ENCODE measurements at regions not wholly inside any gene's neighbourhood (a gene's known extent, or its start where the extent isn't known, plus 50 kb on each side); places are given as distances from the start of the nearest gene placed in this dataset.

DNA sequence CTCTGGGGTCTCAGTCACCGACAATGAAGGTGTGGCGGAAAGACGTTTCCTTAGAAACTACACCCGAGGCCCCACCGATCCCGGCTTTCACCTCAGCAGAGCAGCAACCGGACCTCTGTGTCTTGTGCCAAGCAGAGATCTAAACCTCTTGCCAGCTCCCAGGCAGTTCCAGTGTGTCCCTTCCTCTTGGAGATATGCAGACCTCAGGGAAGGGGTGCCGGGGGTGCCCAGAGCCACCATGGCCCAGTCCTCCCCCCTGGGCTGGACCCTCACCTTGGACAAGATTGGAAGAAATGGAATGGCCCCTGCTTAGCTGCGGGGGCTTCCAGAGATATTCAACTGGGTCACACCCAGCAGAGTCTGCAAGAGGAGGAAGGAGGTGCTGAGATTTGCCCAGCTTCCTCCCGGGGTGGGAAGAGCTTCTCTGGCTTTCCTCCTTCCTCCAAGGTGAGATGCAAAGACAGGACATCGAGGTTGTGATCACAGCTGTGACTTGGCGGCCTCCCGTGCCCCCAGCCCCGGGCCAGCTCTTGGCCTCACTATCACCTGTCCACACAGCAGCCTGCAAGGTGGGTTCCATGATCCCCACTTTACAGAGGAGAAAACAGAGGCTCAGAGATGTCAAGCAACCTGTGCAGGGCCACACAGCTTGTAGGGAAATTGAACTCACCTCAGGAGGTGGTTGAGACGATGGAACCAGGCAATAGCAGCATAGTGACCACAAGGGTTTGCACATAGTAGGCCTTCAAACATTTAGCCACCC, 281.7 kb upstream of the RTL1 start:
- DNase-seq = no peak
- no peaks in the 10 kb centered on the region for H3K36me3 ChIP-seq
- peaks cover 0 to 3% of the 10 kb centered on the region in 2 donors for H3K9me3 ChIP-seq
- no peak for ATAC-seq
- H3K4me1 ChIP-seq = no peaks in the 10 kb centered on the region
- intact Hi-C loops (cut with DNase I) = no loop called here
- peaks cover 0 to 10% of the 10 kb centered on the region in 2 donors for H3K27me3 ChIP-seq
- no peak overlapping the region for H3K27ac ChIP-seq
- TF ChIP-seq, protein P1, sequence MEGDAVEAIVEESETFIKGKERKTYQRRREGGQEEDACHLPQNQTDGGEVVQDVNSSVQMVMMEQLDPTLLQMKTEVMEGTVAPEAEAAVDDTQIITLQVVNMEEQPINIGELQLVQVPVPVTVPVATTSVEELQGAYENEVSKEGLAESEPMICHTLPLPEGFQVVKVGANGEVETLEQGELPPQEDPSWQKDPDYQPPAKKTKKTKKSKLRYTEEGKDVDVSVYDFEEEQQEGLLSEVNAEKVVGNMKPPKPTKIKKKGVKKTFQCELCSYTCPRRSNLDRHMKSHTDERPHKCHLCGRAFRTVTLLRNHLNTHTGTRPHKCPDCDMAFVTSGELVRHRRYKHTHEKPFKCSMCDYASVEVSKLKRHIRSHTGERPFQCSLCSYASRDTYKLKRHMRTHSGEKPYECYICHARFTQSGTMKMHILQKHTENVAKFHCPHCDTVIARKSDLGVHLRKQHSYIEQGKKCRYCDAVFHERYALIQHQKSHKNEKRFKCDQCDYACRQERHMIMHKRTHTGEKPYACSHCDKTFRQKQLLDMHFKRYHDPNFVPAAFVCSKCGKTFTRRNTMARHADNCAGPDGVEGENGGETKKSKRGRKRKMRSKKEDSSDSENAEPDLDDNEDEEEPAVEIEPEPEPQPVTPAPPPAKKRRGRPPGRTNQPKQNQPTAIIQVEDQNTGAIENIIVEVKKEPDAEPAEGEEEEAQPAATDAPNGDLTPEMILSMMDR (IDR thresholded peaks at IDR 0.05) = no peak
- no peak overlapping the region for H3K4me3 ChIP-seq

DNA sequence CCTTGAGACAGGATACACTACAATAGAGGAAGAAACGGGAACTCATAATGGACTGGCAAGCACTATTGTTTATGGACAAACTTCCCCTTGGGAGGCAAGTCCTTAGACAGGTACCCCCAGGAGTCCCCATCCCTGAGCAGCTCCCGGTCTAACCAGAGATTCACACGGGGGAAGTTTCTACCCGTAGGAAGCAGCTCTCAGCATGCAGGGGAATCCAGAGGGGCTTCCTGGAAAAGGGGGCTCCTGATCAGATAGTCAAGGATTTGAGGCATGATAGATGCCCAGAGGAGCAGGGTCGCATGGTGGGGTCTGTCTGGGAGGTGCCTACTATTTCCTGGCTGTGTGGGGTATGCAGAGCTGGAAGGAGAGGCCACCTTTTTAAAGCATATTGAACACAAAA, 282.4 kb upstream of the RTL1 start:
- DNase-seq (no peak), ATAC-seq (no peak)
- Histone ChIP-seq H3K27ac (no peak overlapping the region), H3K36me3 (no peaks in the 10 kb centered on the region), H3K9me3 (no peaks in the 10 kb centered on the region), H3K4me1 (no peaks in the 10 kb centered on the region), H3K4me3 (no peak overlapping the region), H3K27me3 (peaks cover 0 to 10% of the 10 kb centered on the region in 2 donors)
- intact Hi-C loops (cut with DNase I) = no loop called here
- TF ChIP-seq, protein P1 (IDR thresholded peaks at IDR 0.05) = no peak

DNA sequence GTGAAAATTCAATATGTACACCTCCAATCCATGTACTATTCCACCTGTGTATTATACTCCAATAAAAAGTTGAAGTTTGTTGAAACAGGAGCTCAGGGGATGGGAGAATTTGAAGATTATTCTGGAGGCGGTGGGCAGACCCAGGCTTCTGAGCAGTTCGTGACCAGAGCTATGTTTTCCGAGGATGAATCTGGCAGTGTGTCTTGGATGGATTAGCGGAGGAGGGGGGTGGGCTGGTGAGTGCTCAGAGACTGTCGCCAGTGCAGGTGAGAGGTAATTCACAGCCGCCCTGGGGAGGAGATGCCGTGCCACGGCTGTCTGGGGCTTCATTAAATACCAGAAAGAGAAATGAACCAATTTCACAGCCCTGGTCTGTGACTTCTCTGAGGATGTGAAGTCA, 283.0 kb upstream of the RTL1 start:
- no peak for DNase-seq
- TF ChIP-seq, protein P1 (IDR thresholded peaks at IDR 0.05) = no peak
- Histone ChIP-seq H3K27ac (no peak overlapping the region), H3K9me3 (no peaks in the 10 kb centered on the region), H3K4me3 (no peak overlapping the region), H3K27me3 (peaks cover 0 to 10% of the 10 kb centered on the region in 2 donors), H3K4me1 (no peaks in the 10 kb centered on the region), H3K36me3 (no peaks in the 10 kb centered on the region)
- ATAC-seq = no peak
- intact Hi-C loops (cut with DNase I) = no loop called here

DNA sequence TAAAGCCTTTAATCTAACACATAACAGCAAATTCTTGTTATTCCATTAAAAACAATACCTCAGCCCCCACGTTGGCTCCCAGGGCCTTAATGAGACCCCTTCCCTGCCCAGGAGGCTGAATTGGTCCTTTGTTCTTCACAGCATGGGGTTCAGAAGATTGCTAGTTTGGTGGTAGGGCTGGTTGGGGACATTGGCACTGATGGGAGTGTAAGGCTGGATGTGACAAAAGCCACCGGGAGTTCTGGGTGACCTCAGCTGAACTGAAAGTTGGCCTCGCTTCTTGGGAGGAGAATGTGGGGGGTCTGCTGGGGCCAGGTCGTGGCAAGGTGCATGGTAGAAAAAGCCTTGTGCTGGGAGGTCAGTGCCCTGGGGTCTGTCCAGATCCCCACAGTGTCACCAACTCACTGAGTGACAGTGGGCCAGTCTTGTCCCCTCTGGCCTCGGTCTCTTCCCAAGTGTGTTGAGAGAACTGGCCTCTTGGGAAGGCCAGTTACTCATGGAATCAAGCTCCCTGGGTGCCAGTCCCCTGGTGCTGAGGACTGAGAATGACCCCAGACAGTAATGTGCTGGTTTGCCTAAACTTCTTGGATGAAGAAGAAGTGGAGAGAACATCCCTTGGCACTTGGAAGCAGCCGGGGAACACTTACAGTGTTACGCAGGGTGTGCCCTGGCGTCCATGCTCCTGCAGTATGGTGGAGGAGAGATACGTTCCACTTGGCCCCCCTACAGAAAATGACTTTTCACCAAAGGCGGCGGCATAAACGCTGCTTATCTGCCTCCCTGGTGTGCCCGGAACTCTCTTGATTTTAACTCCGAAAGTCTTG, 283.7 kb upstream of the RTL1 start:
- DNase-seq (peak in 1 of 4 donors; percentile 17), ATAC-seq (no peak)
- TF ChIP-seq, protein P1 (IDR thresholded peaks at IDR 0.05) = no peak
- Histone ChIP-seq H3K36me3 (no peaks in the 10 kb centered on the region), H3K27me3 (peaks cover 0 to 10% of the 10 kb centered on the region in 2 donors), H3K4me3 (no peak overlapping the region), H3K9me3 (no peaks in the 10 kb centered on the region), H3K4me1 (no peaks in the 10 kb centered on the region), H3K27ac (no peak overlapping the region)
- intact Hi-C loops (cut with DNase I) = no loop called here

All from left lung (tissue), 4 donors.